ENCODE measurements at regions not wholly inside any gene's neighbourhood (a gene's known extent, or its start where the extent isn't known, plus 50 kb on each side); places are given as distances from the start of the nearest gene placed in this dataset.

- CTCF ChIA-PET (ENCODE audit: partially characterized antibody) = interaction anchor here (0.8 to 3.4 kb wide), 5 partner anchors 13 to 726 kb away, joined by 3 to 22 read pairs (median 5); no protein-coding TSS in a partner anchor
- no peaks in the 10 kb centered on the region for H3K4me1 ChIP-seq (replicated peaks in 1 of 4; ENCODE audit: control insufficient read depth in 3 of 4, insufficient read depth in 4 of 4, low read length in 3 of 4)
- H3K27ac ChIP-seq (ENCODE audit: low read depth, low read length) = no peak overlapping the region
- no peak overlapping the region for H2AFZ ChIP-seq (ENCODE audit: low read length)
- no peaks in the 10 kb centered on the region for H3K23me2 ChIP-seq (ENCODE audit: low read depth, low read length)
- H2BK120ac ChIP-seq (replicated peaks; ENCODE audit: low read depth, low read length) = no peak overlapping the region
- H2BK15ac ChIP-seq (ENCODE audit: low read length) = no peak overlapping the region
- H3K56ac ChIP-seq (replicated peaks; ENCODE audit: insufficient read length, low read depth, low read length) = no peak overlapping the region
- H3K4ac ChIP-seq (replicated peaks; ENCODE audit: insufficient read length, low read depth, low read length) = no peak overlapping the region
- no peak overlapping the region for H3K18ac ChIP-seq (ENCODE audit: extremely low read depth, low read length)
- FAIRE-seq = no peak
- H3K23ac ChIP-seq (ENCODE audit: insufficient read length) = no peak overlapping the region
- 96% methylated on average over 8 of the region's 8 CpGs; no CpG with 5 or more reads in 1 of the 2 experiments for WGBS, 2 experiments (ENCODE audit: extremely low coverage in 1 of 2, insufficient coverage in 1 of 2, insufficient read length in 1 of 2, insufficient replicate concordance in 2 of 2, low coverage in 1 of 2, low lambda C conversion rate in 2 of 2, missing lambda C conversion rate in 1 of 2)
- H3K9ac ChIP-seq (replicated peaks in 1 of 4; ENCODE audit: extremely low read depth in 1 of 4, low read depth in 3 of 4, low read length in 3 of 4) = no peak overlapping the region
- H3K79me2 ChIP-seq (ENCODE audit: control insufficient read depth in 1 of 2, insufficient read depth in 2 of 2, low read length in 2 of 2) = no peaks in the 10 kb centered on the region
- H4K8ac ChIP-seq (ENCODE audit: extremely low read depth, insufficient read depth, low read length) = no peak overlapping the region
- H2BK12ac ChIP-seq (ENCODE audit: low read depth, low read length) = no peak overlapping the region
- H4K5ac ChIP-seq (ENCODE audit: insufficient read length, low read depth, low read length) = no peak overlapping the region
- H2AK5ac ChIP-seq (ENCODE audit: low read depth, low read length) = no peak overlapping the region
- POLR2A ChIA-PET (ENCODE audit: partially characterized antibody) = no interaction called here
- peaks cover 15 to 20% of the 10 kb centered on the region in 2 experiments for H3K9me3 ChIP-seq (ENCODE audit: insufficient read depth in 2 of 2, low read depth in 1 of 2, low read length in 1 of 2)
- peaks cover 0 to 2% (median 0%) of the 10 kb centered on the region in 4 experiments; a peak in 1 of 8 replicates for H3K36me3 ChIP-seq (ENCODE audit: control insufficient read depth in 2 of 4, insufficient read depth in 4 of 4, low read length in 3 of 4)
- H4K20me1 ChIP-seq (replicated peaks in 1 of 2; ENCODE audit: control insufficient read depth in 1 of 2, insufficient read depth in 2 of 2, low read length in 2 of 2) = no peaks in the 10 kb centered on the region
- no peaks in the 10 kb centered on the region for H3K79me1 ChIP-seq (ENCODE audit: low read depth, low read length)
- no peak overlapping the region for H4K91ac ChIP-seq (replicated peaks; ENCODE audit: insufficient read length, low read length)
- no peak overlapping the region for H3K14ac ChIP-seq (ENCODE audit: insufficient read length)
- H2BK20ac ChIP-seq (ENCODE audit: low read length) = no peak overlapping the region
- H3K4me2 ChIP-seq (ENCODE audit: insufficient read depth in 1 of 2, low read depth in 2 of 2, low read length in 2 of 2) = no peak overlapping the region
- H3K4me3 ChIP-seq (ENCODE audit: extremely low read depth in 1 of 4, insufficient read depth in 2 of 4, low read depth in 3 of 4, low read length in 4 of 4) = no peak overlapping the region
- no peak for DNase-seq (ENCODE audit: low read depth in 1 of 2, low spot score in 2 of 2)
- H2BK5ac ChIP-seq (ENCODE audit: low read depth, low read length) = no peak overlapping the region
- H3K27me3 ChIP-seq (replicated peaks in 1 of 4; ENCODE audit: control insufficient read depth in 3 of 4, extremely low read depth in 1 of 4, insufficient read depth in 3 of 4, low read length in 3 of 4) = no peaks in the 10 kb centered on the region
- TF ChIP-seq ASH2L (IDR thresholded peaks at IDR 0.05; ENCODE audit: low read length) (no peak), ZNF274 (IDR thresholded peaks at IDR 0.05; ENCODE audit: borderline replicate concordance, extremely low read depth, low read length) (no peak), MAFK (IDR thresholded peaks at IDR 0.05; ENCODE audit: low read depth, low read length) (no peak), SUZ12 (IDR thresholded peaks at IDR 0.05; ENCODE audit: low read length) (no peak), HDAC2 (IDR thresholded peaks at IDR 0.05; ENCODE audit: borderline replicate concordance in 1 of 2, low read depth in 2 of 2, low read length in 2 of 2) (no peak), POLR2AphosphoS5 (IDR thresholded peaks at IDR 0.05; ENCODE audit: low read depth, low read length) (no peak), E2F6 (IDR thresholded peaks at IDR 0.05) (no peak), NRF1 (IDR thresholded peaks at IDR 0.05; ENCODE audit: low read depth, low read length) (no peak), TCF12 (IDR thresholded peaks at IDR 0.05; ENCODE audit: low read depth, low read length) (no peak), TAF7 (optimal IDR thresholded peaks at IDR 0.05; ENCODE audit: borderline replicate concordance, low read depth, low read length) (no peak), PHF8 (conservative IDR thresholded peaks at IDR 0.05; ENCODE audit: low read depth, low read length) (no peak), TBP (IDR thresholded peaks at IDR 0.05; ENCODE audit: low read depth, low read length) (no peak), EP300 (IDR thresholded peaks at IDR 0.05; ENCODE audit: borderline replicate concordance in 1 of 2, low read depth in 2 of 2, low read length in 2 of 2) (no peak), TAF1 (IDR thresholded peaks at IDR 0.05; ENCODE audit: low read depth, low read length) (no peak)
Observed at GRCh38 chr10:30765616-30766015, 136.1 kb upstream of the LYZL2 start.

All from H1 (cell line).